ENCODE measurements at regions not wholly inside any gene's neighbourhood (a gene's known extent, or its start where the extent isn't known, plus 50 kb on each side); places are given as distances from the start of the nearest gene placed in this dataset.

- H3K27ac ChIP-seq: no peak overlapping the region
- TF ChIP-seq ZFX (IDR thresholded peaks at IDR 0.05; ENCODE audit: borderline replicate concordance): no peak
- TF ChIP-seq CTCF (IDR thresholded peaks at IDR 0.05): no peak
Measured at GRCh38 chr2:199679883-199680282, 171.1 kb downstream of the FTCDNL1 start.

- TF ChIP-seq ZFX (IDR thresholded peaks at IDR 0.05; ENCODE audit: borderline replicate concordance) (no peak), CTCF (IDR thresholded peaks at IDR 0.05) (no peak)
- H3K27ac ChIP-seq: no peak overlapping the region
Measured at GRCh38 chr2:199677881-199678280, 173.1 kb downstream of the FTCDNL1 start.

GRCh38 chr2:199668645-199669044, 182.3 kb downstream of the FTCDNL1 start:
- TF ChIP-seq CTCF (IDR thresholded peaks at IDR 0.05): no peak
- TF ChIP-seq ZFX (IDR thresholded peaks at IDR 0.05; ENCODE audit: borderline replicate concordance): no peak

GRCh38 chr2:199663157-199663556, 187.8 kb downstream of the FTCDNL1 start:
- no peak for TF ChIP-seq CTCF (IDR thresholded peaks at IDR 0.05)
- no peak for TF ChIP-seq ZFX (IDR thresholded peaks at IDR 0.05; ENCODE audit: borderline replicate concordance)

More at GRCh38 chr2:199668645-199669044, 182.3 kb downstream of the FTCDNL1 start:
- H3K27ac ChIP-seq: no peak overlapping the region

GRCh38 chr2:199662255-199662654, 188.7 kb downstream of the FTCDNL1 start:
- no peak overlapping the region for H3K27ac ChIP-seq
- TF ChIP-seq CTCF (IDR thresholded peaks at IDR 0.05): no peak
- no peak for TF ChIP-seq ZFX (IDR thresholded peaks at IDR 0.05; ENCODE audit: borderline replicate concordance)

More at GRCh38 chr2:199663157-199663556, 187.8 kb downstream of the FTCDNL1 start:
- H3K27ac ChIP-seq: no peak overlapping the region

GRCh38 chr2:199660167-199660566, 190.8 kb downstream of the FTCDNL1 start:
- TF ChIP-seq ZFX (IDR thresholded peaks at IDR 0.05; ENCODE audit: borderline replicate concordance) (no peak), CTCF (IDR thresholded peaks at IDR 0.05) (no peak)
- no peak overlapping the region for H3K27ac ChIP-seq

GRCh38 chr2:199659207-199659606, 191.8 kb downstream of the FTCDNL1 start:
- no peak for TF ChIP-seq ZFX (IDR thresholded peaks at IDR 0.05; ENCODE audit: borderline replicate concordance)
- TF ChIP-seq CTCF (IDR thresholded peaks at IDR 0.05): no peak
- no peak overlapping the region for H3K27ac ChIP-seq
